Omental fat pad (tissue), 3 donors: ENCODE measurements at regions not wholly inside any gene's neighbourhood (a gene's known extent, or its start where the extent isn't known, plus 50 kb on each side); places are given as distances from the start of the nearest gene placed in this dataset.

Experiments
- ATAC-seq: fragments of 150-250 bp; one replicate; pipeline ENCODE4 v1.9.1; 2016; ENCODE audit warnings: mild to moderate bottlenecking, moderate library complexity; ENCODE audit not compliant: low FRiP score
- DNase-seq: peaks from one replicate; pipeline ENCODE4 v3.0.0-alpha.2; 2019; ENCODE audit warnings: low spot score
- TF ChIP-seq, protein P1 (sequence below), 3 donors: fragments of 450-650 bp; IDR thresholded peaks; one replicate each; pipeline ENCODE4 v1.5.1; 2016 to 2017; ENCODE audit warnings: antibody characterized with exemption in 3 of 3, mild to moderate bottlenecking in 3 of 3, moderate library complexity in 2 of 3

DNA sequence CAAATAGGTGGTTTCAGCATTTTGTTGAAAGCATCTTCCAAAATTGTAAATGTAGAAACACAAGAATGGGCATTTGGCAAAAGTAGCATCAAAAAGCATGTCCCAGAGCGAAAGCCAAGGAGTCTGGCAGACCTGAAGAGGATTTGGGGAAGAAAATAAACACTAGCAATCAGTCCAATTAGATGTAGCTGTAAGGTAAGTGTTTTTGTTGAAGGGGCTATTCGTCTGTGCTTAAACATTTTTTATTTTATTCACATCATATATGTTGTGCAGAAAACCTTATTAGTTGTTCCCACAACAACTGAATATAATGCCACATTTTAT is 954.1 kb upstream of the COX7C start:
- no peak for DNase-seq
- no peak for ATAC-seq
- TF ChIP-seq, protein P1, sequence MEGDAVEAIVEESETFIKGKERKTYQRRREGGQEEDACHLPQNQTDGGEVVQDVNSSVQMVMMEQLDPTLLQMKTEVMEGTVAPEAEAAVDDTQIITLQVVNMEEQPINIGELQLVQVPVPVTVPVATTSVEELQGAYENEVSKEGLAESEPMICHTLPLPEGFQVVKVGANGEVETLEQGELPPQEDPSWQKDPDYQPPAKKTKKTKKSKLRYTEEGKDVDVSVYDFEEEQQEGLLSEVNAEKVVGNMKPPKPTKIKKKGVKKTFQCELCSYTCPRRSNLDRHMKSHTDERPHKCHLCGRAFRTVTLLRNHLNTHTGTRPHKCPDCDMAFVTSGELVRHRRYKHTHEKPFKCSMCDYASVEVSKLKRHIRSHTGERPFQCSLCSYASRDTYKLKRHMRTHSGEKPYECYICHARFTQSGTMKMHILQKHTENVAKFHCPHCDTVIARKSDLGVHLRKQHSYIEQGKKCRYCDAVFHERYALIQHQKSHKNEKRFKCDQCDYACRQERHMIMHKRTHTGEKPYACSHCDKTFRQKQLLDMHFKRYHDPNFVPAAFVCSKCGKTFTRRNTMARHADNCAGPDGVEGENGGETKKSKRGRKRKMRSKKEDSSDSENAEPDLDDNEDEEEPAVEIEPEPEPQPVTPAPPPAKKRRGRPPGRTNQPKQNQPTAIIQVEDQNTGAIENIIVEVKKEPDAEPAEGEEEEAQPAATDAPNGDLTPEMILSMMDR (IDR thresholded peaks at IDR 0.05): no peak

DNA sequence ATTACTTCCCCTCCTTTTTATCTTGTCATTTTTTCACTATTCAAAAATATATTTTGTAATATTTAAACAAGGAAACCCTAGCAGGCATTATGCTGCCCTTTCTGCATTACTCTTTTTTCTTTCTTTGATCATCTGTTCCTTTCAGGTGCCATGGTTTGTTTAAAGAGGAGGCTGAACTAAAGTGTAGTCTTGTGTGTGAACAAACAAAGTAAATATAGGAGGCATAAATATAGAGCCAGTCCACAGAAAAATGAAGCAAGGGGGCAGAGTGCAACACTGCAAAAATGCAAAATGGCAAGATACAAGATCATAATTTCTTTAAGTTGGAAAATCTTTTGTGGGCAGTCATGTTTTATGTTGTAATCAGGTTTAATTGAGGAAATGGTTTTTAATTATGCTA is 947.3 kb upstream of the COX7C start:
- TF ChIP-seq, protein P1 (IDR thresholded peaks at IDR 0.05): no peak
- DNase-seq (no peak), ATAC-seq (no peak)

DNA sequence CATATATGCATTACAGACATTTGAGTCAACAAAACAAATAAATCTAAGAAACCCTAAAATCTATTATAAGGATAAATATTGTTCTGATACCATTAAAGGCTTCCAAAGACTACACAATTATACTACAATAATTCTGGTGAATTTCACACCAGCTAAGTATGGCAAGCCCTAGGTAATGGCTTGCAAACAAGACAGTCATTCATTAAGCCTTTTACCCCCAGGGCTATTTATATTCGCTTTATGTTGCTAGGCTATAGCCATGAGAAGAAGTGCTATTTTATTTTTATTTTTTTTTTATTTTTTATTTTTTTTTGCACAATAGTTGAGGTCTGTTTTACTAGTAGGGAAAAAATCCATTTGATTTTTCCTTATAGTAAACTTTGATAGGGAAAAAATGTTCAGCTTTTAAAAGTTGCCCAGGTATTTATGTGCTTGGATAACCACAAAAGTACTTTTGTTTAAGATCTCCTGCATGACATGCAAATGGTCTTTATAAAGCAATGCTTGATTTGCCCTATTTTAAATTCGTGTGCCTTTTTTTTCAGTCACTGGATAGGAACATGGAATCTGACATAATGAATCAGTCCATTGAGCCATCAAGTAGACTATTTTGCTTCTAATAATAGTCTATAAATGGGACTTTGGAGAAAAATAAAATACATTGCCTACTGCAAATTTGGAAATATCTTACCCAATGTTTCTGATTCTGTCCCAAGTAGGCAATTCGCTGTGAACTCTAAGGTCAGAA is 946.3 kb upstream of the COX7C start:
- no peak for DNase-seq
- ATAC-seq: no peak
- TF ChIP-seq, protein P1 (IDR thresholded peaks at IDR 0.05): no peak

DNA sequence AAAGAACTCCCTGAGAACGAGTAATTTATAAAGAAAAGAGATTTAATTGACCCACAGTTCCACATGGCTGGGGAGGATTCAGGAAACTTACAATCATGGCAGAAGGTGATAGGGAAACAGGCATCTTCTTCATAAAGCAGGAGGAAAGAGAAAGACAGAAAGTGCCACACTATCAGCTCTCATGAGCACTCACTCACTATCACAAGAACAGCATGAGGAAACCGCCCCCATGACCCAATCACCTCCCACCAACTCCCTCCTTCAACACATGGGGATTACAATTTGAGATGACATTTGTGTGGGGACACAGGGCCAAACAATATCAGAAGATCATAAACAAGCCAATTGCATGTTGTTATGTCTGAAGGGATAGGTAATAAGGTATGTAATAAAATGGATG is 935.9 kb upstream of the COX7C start:
- TF ChIP-seq, protein P1 (IDR thresholded peaks at IDR 0.05): no peak
- DNase-seq: no peak

DNA sequence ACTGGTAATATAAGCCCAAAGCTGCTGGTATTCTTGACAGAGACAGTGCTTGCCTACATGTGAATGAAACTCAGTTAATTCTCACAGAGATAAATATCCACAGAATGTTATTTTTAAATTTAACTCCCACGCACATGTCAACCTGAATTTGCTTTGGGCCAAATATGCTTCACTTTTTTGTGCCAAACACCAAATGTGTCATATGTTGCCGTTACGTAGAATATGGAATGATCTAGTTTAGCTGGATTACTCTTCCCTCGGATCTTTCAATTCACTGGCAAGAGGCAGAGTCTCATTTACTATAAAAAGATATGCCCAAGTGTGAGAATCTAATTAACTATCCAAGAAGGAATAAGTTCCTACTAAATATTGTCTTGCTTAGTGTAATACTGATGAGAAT is 933.4 kb upstream of the COX7C start:
- TF ChIP-seq, protein P1 (IDR thresholded peaks at IDR 0.05): no peak
- DNase-seq: no peak
- ATAC-seq: no peak

More for the DNA sequence above, 935.9 kb upstream of the COX7C start:
- no peak for ATAC-seq

DNA sequence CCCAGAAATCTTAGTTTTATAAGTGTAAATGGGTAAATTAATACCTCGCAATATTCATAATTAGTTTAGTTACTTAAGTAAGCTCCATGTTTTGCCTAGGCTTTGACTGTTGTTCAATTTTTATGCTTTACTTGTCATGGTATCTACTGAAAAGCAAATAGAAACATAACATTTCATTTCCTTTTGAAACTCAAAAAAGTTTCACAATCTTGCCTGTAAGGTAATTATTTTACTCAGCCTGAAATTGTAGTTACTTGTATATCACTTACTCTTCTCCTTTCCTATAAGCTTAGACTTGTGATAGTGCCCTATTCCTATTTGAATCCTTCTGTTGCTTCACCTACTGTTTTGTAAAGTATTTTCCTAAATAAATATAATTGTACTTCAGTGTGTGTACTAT is 914.4 kb upstream of the COX7C start:
- TF ChIP-seq, protein P1 (IDR thresholded peaks at IDR 0.05): no peak
- no peak for DNase-seq
- ATAC-seq: no peak

DNA sequence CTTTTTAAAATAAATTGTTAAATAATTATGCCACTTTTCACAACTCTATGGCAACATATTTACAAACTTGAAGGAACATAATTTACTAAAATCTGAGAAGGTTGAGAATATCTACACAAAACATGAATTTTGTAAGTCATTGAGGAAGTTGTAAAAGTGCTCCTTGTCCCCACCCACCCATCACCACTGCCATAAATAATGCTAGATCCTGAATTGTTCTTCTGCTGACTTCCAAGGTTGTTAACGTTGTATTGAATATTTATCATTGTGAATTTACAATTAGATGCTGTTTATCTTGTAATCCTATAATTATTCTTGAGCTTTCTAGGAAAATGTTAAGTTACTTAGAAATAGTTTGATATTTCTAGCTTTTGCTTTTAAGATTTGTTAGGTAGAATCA is 908.0 kb upstream of the COX7C start:
- TF ChIP-seq, protein P1 (IDR thresholded peaks at IDR 0.05): no peak
- ATAC-seq (no peak), DNase-seq (no peak)
